A549 (cell line): ENCODE measurements at regions not wholly inside any gene's neighbourhood (a gene's known extent, or its start where the extent isn't known, plus 50 kb on each side); places are given as distances from the start of the nearest gene placed in this dataset.

Experiments
- ATAC-seq, 2 experiments: fragments of 200-7000 bp in 1 of 2; fragments of >200 bp in 1 of 2; cut with Nextera tagmentation in 1 of 2; cut with Tn5 transposase in 1 of 2; 3 replicates each; pipeline versions ENCODE4 v1.8.0 to v1.9.1; 2018 to 2020; ENCODE audit warnings: mild to moderate bottlenecking in 1 of 2, moderate library complexity in 1 of 2
- CTCF ChIA-PET: fragments of 300-600 bp; sonication (Branson Sonifier 250); formaldehyde crosslinking; extraction: SDS; loops from one replicate; lab custom pipeline; 2021; ENCODE audit warnings: antibody characterized with exemption, inconsistent platforms; lab: Yijun Ruan, JAX
- POLR2A ChIA-PET: fragments of 350-600 bp; formaldehyde crosslinking; extraction: SDS; loops from one replicate; lab custom pipeline; 2021; ENCODE audit warnings: antibody characterized with exemption, inconsistent platforms; lab: Yijun Ruan, JAX
- DNase-seq, 2 experiments: peaks; one replicate each; pipeline versions ENCODE4 v3.0.0 to v3.0.0-alpha.2; 2011 to 2016; ENCODE audit warnings: low read depth in 1 of 2, low spot score in 1 of 2
- FAIRE-seq: peaks from 2 replicates; lab custom pipeline; 2011; peaks lifted over from hg19 to GRCh38; lab: Jason Lieb, UNC
- H3K27ac ChIP-seq, 2 experiments: fragments of >200 bp; sonication (Bioruptor Twin); formaldehyde crosslinking; 3 replicates each; pipeline ENCODE4 v1.5.1; 2016 to 2017
- H3K4me1 ChIP-seq: fragments of >200 bp; sonication (Bioruptor Twin); formaldehyde crosslinking; 3 replicates; pipeline ENCODE4 v1.6.1; 2016
- H3K4me2 ChIP-seq: fragments of >200 bp; sonication (Bioruptor Twin); formaldehyde crosslinking; 3 replicates; pipeline ENCODE4 v1.6.1; 2016
- H3K4me3 ChIP-seq: fragments of >200 bp; sonication (Bioruptor Twin); formaldehyde crosslinking; 3 replicates; pipeline ENCODE4 v1.5.1; 2016
- H3K9me3 ChIP-seq: fragments of >200 bp; sonication (Bioruptor Twin); formaldehyde crosslinking; 3 replicates; pipeline ENCODE4 v1.6.1; 2016
- CHD4 ChIP-seq: fragments of 200-600 bp; sonication (generic); IDR thresholded peaks from 2 replicates; pipeline ENCODE4 v1.6.1; 2016; ENCODE audit warnings: antibody characterized with exemption, mild to moderate bottlenecking, borderline replicate concordance
- EP300 ChIP-seq, 2 experiments: fragments of >200 bp; sonication (Bioruptor Twin); formaldehyde crosslinking; IDR thresholded peaks; 2 replicates in 1 of 2; 3 replicates in 1 of 2; pipeline ENCODE4 v1.6.1; 2016 to 2017
- FOSL2 ChIP-seq, 2 experiments: fragments of 450-650 bp in 1 of 2; fragments of >200 bp in 1 of 2; sonication (Bioruptor Twin) in 1 of 2; formaldehyde crosslinking; IDR thresholded peaks; 2 replicates each; pipeline versions ENCODE4 v1.5.0 to v1.6.1; 2016 to 2020; ENCODE audit warnings: mild to moderate bottlenecking in 1 of 2, moderate library complexity in 1 of 2
- GATA3 ChIP-seq: IDR thresholded peaks from 2 replicates; pipeline ENCODE4 v1.6.1; 2012; ENCODE audit warnings: borderline replicate concordance
- HEYL ChIP-seq: fragments of 250-450 bp; sonication (Bioruptor Pico); IDR thresholded peaks from 2 replicates; pipeline ENCODE4 v1.8.0; 2021; ENCODE audit warnings: mild to moderate bottlenecking, moderate library complexity
- JUNB ChIP-seq: fragments of >200 bp; sonication (Bioruptor Twin); formaldehyde crosslinking; IDR thresholded peaks from 2 replicates; pipeline ENCODE4 v1.6.1; 2016
- KDM1A ChIP-seq: fragments of 200-600 bp; sonication (generic); IDR thresholded peaks from 2 replicates; pipeline ENCODE4 v1.6.1; 2016; ENCODE audit warnings: low read depth, mild to moderate bottlenecking
- KDM5A ChIP-seq: fragments of 200-600 bp; sonication (generic); IDR thresholded peaks from 2 replicates; pipeline ENCODE4 v1.6.1; 2016; ENCODE audit warnings: antibody characterized with exemption, mild to moderate bottlenecking
- PHF8 ChIP-seq: fragments of 200-600 bp; sonication (generic); IDR thresholded peaks from 2 replicates; pipeline ENCODE4 v1.6.1; 2016; ENCODE audit warnings: low read depth, mild to moderate bottlenecking, antibody characterized with exemption, moderate library complexity, borderline replicate concordance
- POLR2A ChIP-seq: IDR thresholded peaks from 2 replicates; pipeline ENCODE4 v1.6.1; 2012; ENCODE audit warnings: mild to moderate bottlenecking, low read length
- RAD21 ChIP-seq, 2 experiments: fragments of >200 bp in 1 of 2; sonication (Bioruptor Twin) in 1 of 2; formaldehyde crosslinking in 1 of 2; IDR thresholded peaks in 1 of 2; conservative IDR thresholded peaks in 1 of 2; 2 replicates in 1 of 2; 3 replicates in 1 of 2; pipeline ENCODE4 v1.6.1; 2012 to 2018; ENCODE audit warnings: inconsistent platforms in 1 of 2
- RARB ChIP-seq: fragments of 250-450 bp; sonication (Bioruptor Pico); IDR thresholded peaks from 2 replicates; pipeline ENCODE4 v1.8.0; 2021; ENCODE audit warnings: mild to moderate bottlenecking, moderate library complexity
- RCOR1 ChIP-seq: fragments of 150-350 bp; IDR thresholded peaks from 2 replicates; pipeline ENCODE4 v1.6.1; 2014; ENCODE audit warnings: antibody characterized with exemption, low read length, low read depth
- RNF2 ChIP-seq: fragments of 200-600 bp; sonication (generic); IDR thresholded peaks from 2 replicates; pipeline ENCODE4 v1.6.1; 2016; ENCODE audit warnings: low read depth, mild to moderate bottlenecking, antibody characterized with exemption, moderate library complexity, borderline replicate concordance
- SMC3 ChIP-seq: fragments of >200 bp; sonication (Bioruptor Twin); formaldehyde crosslinking; IDR thresholded peaks from 3 replicates; pipeline ENCODE4 v1.6.1; 2018; ENCODE audit warnings: inconsistent platforms
- ZFP36 ChIP-seq: fragments of 450-650 bp; IDR thresholded peaks from 2 replicates; pipeline ENCODE4 v1.6.1; 2014; ENCODE audit warnings: borderline replicate concordance; ENCODE audit not compliant: partially characterized antibody
- WGBS: methylation state at CpG from one replicate; pipeline ENCODE4 v1.1.6; 2017; ENCODE audit errors: missing lambda C conversion rate; 5-methylcytosine and 5-hydroxymethylcytosine counted together
- TF ChIP-seq, protein P1 (sequence below): fragments of 450-650 bp; IDR thresholded peaks from 2 replicates; pipeline ENCODE4 v1.6.1; 2014; ENCODE audit warnings: antibody characterized with exemption
- TF ChIP-seq, protein P2 (sequence below): fragments of 150-350 bp; IDR thresholded peaks from 2 replicates; pipeline ENCODE4 v1.6.1; 2014; ENCODE audit warnings: low read depth, mild to moderate bottlenecking, low read length
- TF ChIP-seq, protein P3 (sequence below): fragments of 200-600 bp; sonication (generic); IDR thresholded peaks from 2 replicates; pipeline ENCODE4 v1.6.1; 2016; ENCODE audit warnings: antibody characterized with exemption, mild to moderate bottlenecking, moderate library complexity
- TF ChIP-seq, protein P4 (sequence below): fragments of >200 bp; sonication (Bioruptor Twin); formaldehyde crosslinking; IDR thresholded peaks from 3 replicates; pipeline ENCODE4 v1.6.1; 2016

GRCh38 chr7:155163696-155164095, 93.6 kb downstream of the HTR5A start:
- DNase-seq: no peak
- FAIRE-seq: no peak
- peaks cover under 1% of the 10 kb centered on the region; the same call in 1 of the 3 replicates for H3K9me3 ChIP-seq
- CTCF ChIA-PET: interaction anchor here (2.5 kb wide), 1 partner anchor 181 kb away, joined by 8 read pairs; no protein-coding TSS in a partner anchor
- 44% methylated on average over 7 of the region's 7 CpGs for WGBS
- no peak overlapping the region for H3K4me3 ChIP-seq
- TF ChIP-seq GATA3 (no peak), RCOR1 (no peak), KDM1A (no peak), POLR2A (no peak), RAD21 (conservative IDR thresholded peaks at IDR 0.05 in 1 of 2, IDR thresholded peaks at IDR 0.05 in 1 of 2) (no peak), ZFP36 (no peak), SMC3 (no peak), HEYL (CRISPR knock-in tag) (no peak), JUNB (no peak)
- TF ChIP-seq, protein P1, sequence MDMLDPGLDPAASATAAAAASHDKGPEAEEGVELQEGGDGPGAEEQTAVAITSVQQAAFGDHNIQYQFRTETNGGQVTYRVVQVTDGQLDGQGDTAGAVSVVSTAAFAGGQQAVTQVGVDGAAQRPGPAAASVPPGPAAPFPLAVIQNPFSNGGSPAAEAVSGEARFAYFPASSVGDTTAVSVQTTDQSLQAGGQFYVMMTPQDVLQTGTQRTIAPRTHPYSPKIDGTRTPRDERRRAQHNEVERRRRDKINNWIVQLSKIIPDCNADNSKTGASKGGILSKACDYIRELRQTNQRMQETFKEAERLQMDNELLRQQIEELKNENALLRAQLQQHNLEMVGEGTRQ: no peak
- H3K4me2 ChIP-seq: no peak overlapping the region
- POLR2A ChIA-PET: no interaction called here
- no peaks in the 10 kb centered on the region for H3K4me1 ChIP-seq
- no peak for ATAC-seq
- H3K27ac ChIP-seq: no peak overlapping the region

GRCh38 chr7:155164316-155164715, 94.2 kb downstream of the HTR5A start:
- Histone ChIP-seq H3K4me3 (no peak overlapping the region), H3K4me1 (no peaks in the 10 kb centered on the region), H3K4me2 (no peak overlapping the region), H3K27ac (no peak overlapping the region), H3K9me3 (no peaks in the 10 kb centered on the region)
- DNase-seq: no peak
- WGBS: 21% methylated on average over 8 of the region's 8 CpGs
- TF ChIP-seq, protein P2, sequence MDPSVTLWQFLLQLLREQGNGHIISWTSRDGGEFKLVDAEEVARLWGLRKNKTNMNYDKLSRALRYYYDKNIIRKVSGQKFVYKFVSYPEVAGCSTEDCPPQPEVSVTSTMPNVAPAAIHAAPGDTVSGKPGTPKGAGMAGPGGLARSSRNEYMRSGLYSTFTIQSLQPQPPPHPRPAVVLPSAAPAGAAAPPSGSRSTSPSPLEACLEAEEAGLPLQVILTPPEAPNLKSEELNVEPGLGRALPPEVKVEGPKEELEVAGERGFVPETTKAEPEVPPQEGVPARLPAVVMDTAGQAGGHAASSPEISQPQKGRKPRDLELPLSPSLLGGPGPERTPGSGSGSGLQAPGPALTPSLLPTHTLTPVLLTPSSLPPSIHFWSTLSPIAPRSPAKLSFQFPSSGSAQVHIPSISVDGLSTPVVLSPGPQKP: no peak
- TF ChIP-seq ZFP36 (no peak), EP300 (IDR thresholded peaks at IDR 0.05) (no peak), RNF2 (no peak), PHF8 (no peak), FOSL2 (IDR thresholded peaks at IDR 0.05) (no peak), FOSL2 (CRISPR knock-in tag; IDR thresholded peaks at IDR 0.05) (no peak), CHD4 (no peak), RARB (no peak), RAD21 (conservative IDR thresholded peaks at IDR 0.05 in 1 of 2, IDR thresholded peaks at IDR 0.05 in 1 of 2) (no peak), KDM5A (no peak)
- TF ChIP-seq, protein P3, sequence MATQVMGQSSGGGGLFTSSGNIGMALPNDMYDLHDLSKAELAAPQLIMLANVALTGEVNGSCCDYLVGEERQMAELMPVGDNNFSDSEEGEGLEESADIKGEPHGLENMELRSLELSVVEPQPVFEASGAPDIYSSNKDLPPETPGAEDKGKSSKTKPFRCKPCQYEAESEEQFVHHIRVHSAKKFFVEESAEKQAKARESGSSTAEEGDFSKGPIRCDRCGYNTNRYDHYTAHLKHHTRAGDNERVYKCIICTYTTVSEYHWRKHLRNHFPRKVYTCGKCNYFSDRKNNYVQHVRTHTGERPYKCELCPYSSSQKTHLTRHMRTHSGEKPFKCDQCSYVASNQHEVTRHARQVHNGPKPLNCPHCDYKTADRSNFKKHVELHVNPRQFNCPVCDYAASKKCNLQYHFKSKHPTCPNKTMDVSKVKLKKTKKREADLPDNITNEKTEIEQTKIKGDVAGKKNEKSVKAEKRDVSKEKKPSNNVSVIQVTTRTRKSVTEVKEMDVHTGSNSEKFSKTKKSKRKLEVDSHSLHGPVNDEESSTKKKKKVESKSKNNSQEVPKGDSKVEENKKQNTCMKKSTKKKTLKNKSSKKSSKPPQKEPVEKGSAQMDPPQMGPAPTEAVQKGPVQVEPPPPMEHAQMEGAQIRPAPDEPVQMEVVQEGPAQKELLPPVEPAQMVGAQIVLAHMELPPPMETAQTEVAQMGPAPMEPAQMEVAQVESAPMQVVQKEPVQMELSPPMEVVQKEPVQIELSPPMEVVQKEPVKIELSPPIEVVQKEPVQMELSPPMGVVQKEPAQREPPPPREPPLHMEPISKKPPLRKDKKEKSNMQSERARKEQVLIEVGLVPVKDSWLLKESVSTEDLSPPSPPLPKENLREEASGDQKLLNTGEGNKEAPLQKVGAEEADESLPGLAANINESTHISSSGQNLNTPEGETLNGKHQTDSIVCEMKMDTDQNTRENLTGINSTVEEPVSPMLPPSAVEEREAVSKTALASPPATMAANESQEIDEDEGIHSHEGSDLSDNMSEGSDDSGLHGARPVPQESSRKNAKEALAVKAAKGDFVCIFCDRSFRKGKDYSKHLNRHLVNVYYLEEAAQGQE: no peak
- TF ChIP-seq, protein P4, sequence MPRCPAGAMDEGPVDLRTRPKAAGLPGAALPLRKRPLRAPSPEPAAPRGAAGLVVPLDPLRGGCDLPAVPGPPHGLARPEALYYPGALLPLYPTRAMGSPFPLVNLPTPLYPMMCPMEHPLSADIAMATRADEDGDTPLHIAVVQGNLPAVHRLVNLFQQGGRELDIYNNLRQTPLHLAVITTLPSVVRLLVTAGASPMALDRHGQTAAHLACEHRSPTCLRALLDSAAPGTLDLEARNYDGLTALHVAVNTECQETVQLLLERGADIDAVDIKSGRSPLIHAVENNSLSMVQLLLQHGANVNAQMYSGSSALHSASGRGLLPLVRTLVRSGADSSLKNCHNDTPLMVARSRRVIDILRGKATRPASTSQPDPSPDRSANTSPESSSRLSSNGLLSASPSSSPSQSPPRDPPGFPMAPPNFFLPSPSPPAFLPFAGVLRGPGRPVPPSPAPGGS: no peak
- ChIA-PET POLR2A (no interaction called here), CTCF (interaction anchor here (0.7 to 2.5 kb wide), 2 partner anchors 180 to 517 kb away, joined by 3 to 8 read pairs; no protein-coding TSS in a partner anchor)
- FAIRE-seq: no peak
- no peak for ATAC-seq
